ENCODE measurements at regions not wholly inside any gene's neighbourhood (a gene's known extent, or its start where the extent isn't known, plus 50 kb on each side); places are given as distances from the start of the nearest gene placed in this dataset.
"Not testable (repeated sequence)": the region's sequence is repeated elsewhere in the genome, so short reads cannot be mapped to it uniquely, and the experiment has no call there.

GRCh38 chr14:89743828-89744227, 210.7 kb downstream of the EFCAB11 start:
- no peak for DNase-seq (ENCODE audit: extremely low read depth in 1 of 2, low read depth in 1 of 2)

GRCh38 chr14:89740241-89740640, 214.3 kb downstream of the EFCAB11 start:
- no peak for DNase-seq (ENCODE audit: extremely low read depth in 1 of 2, low read depth in 1 of 2)

GRCh38 chr14:89736881-89737280, 217.6 kb downstream of the EFCAB11 start:
- no peak for DNase-seq (ENCODE audit: extremely low read depth in 1 of 2, low read depth in 1 of 2)

- no peak for DNase-seq (ENCODE audit: extremely low read depth in 1 of 2, low read depth in 1 of 2)
Observed at GRCh38 chr14:89731396-89731933, 223.1 kb downstream of the EFCAB11 start.

GRCh38 chr14:89730687-89731086, 223.8 kb downstream of the EFCAB11 start:
- DNase-seq (ENCODE audit: extremely low read depth in 1 of 2, low read depth in 1 of 2): no peak

- DNase-seq (ENCODE audit: extremely low read depth in 1 of 2, low read depth in 1 of 2): no peak
Observed at GRCh38 chr14:89728964-89729363, 225.6 kb downstream of the EFCAB11 start.

- DNase-seq (ENCODE audit: extremely low read depth in 1 of 2, low read depth in 1 of 2): not testable (repeated sequence)
Observed at GRCh38 chr14:89726226-89726625, 228.3 kb downstream of the EFCAB11 start.

GRCh38 chr14:89724628-89724960, 229.9 kb downstream of the EFCAB11 start:
- no peak for DNase-seq (ENCODE audit: extremely low read depth in 1 of 2, low read depth in 1 of 2)

- no peak for DNase-seq (ENCODE audit: extremely low read depth in 1 of 2, low read depth in 1 of 2)
Observed at GRCh38 chr14:89723930-89724627, 230.5 kb downstream of the EFCAB11 start.

- no peak for DNase-seq (ENCODE audit: extremely low read depth in 1 of 2, low read depth in 1 of 2)
Observed at GRCh38 chr14:89721956-89722355, 232.6 kb downstream of the EFCAB11 start.

GRCh38 chr14:89720741-89721729, 233.5 kb downstream of the EFCAB11 start:
- peak; percentile 30 to 42 for DNase-seq (ENCODE audit: extremely low read depth in 1 of 2, low read depth in 1 of 2)

- no peak for DNase-seq (ENCODE audit: extremely low read depth in 1 of 2, low read depth in 1 of 2)
Observed at GRCh38 chr14:89720076-89720687, 234.3 kb downstream of the EFCAB11 start.

- DNase-seq (ENCODE audit: extremely low read depth in 1 of 2, low read depth in 1 of 2): no peak
Observed at GRCh38 chr14:89719366-89720075, 235.0 kb downstream of the EFCAB11 start.

GRCh38 chr14:89708982-89709625, 245.4 kb downstream of the EFCAB11 start:
- no peak for DNase-seq (ENCODE audit: extremely low read depth in 1 of 2, low read depth in 1 of 2)

GRCh38 chr14:89707086-89707485, 247.4 kb downstream of the EFCAB11 start:
- DNase-seq (ENCODE audit: extremely low read depth in 1 of 2, low read depth in 1 of 2): no peak

GRCh38 chr14:89702876-89703200, 251.7 kb downstream of the EFCAB11 start:
- no peak for DNase-seq (ENCODE audit: extremely low read depth in 1 of 2, low read depth in 1 of 2)

GRCh38 chr14:89702073-89702875, 252.3 kb downstream of the EFCAB11 start:
- no peak for DNase-seq (ENCODE audit: extremely low read depth in 1 of 2, low read depth in 1 of 2)

GRCh38 chr14:89701211-89702043, 253.1 kb downstream of the EFCAB11 start:
- peak; percentile 43 to 77 for DNase-seq (ENCODE audit: extremely low read depth in 1 of 2, low read depth in 1 of 2)

- no peak for DNase-seq (ENCODE audit: extremely low read depth in 1 of 2, low read depth in 1 of 2)
Observed at GRCh38 chr14:89700801-89701200, 253.7 kb downstream of the EFCAB11 start.

Data from activated CD8-positive, alpha-beta memory T cell treated with anti-CD3 and anti-CD28 coated beads for 1 hour (primary cell).